PC-9 (cell line): ENCODE measurements at regions not wholly inside any gene's neighbourhood (a gene's known extent, or its start where the extent isn't known, plus 50 kb on each side); places are given as distances from the start of the nearest gene placed in this dataset.
"Not testable (repeated sequence)": the region's sequence is repeated elsewhere in the genome, so short reads cannot be mapped to it uniquely, and the experiment has no call there.

Experiments used
- BruUV-seq: library from RNA; stranded (reverse); fragments of 400-500 nt; replicated peaks from 2 replicates; lab custom pipeline; 2021; lab: Mats Ljungman, UMichigan
- CTCF ChIA-PET: fragments of 300-600 bp; sonication (Branson Sonifier 250); formaldehyde crosslinking; loops from one replicate; lab custom pipeline; 2022; ENCODE audit warnings: antibody characterized with exemption; lab: Charles Lee
- POLR2A ChIA-PET: fragments of 300-600 bp; sonication (Branson Sonifier 250); formaldehyde crosslinking; loops from one replicate; lab custom pipeline; 2022; ENCODE audit warnings: antibody characterized with exemption; ENCODE audit not compliant: unreplicated experiment; lab: Charles Lee
- DNase-seq, 2 experiments: peaks; one replicate each; pipeline versions ENCODE4 v3.0.0 to v3.0.0-alpha.2; 2015 to 2022; ENCODE audit warnings: mixed read lengths in 1 of 2
- H2AFZ ChIP-seq: fragments of 200-600 bp; sonication (generic); 2 replicates; pipeline ENCODE4 v1.8.1; 2017; ENCODE audit warnings: antibody characterized with exemption
- H3F3A ChIP-seq: fragments of 200-600 bp; sonication (generic); 2 replicates; pipeline ENCODE4 v1.8.1; 2017; ENCODE audit warnings: antibody characterized with exemption, mild to moderate bottlenecking, low read depth; ENCODE audit not compliant: insufficient read depth
- H3K27ac ChIP-seq: fragments of 200-600 bp; sonication (generic); 2 replicates; pipeline ENCODE4 v1.6.1; 2016; ENCODE audit warnings: mixed run types
- H3K27me3 ChIP-seq: fragments of 200-600 bp; sonication (generic); 2 replicates; pipeline ENCODE4 v1.6.1; 2016; ENCODE audit warnings: low read depth, mixed run types; ENCODE audit not compliant: insufficient read depth
- H3K36me3 ChIP-seq: fragments of 200-600 bp; sonication (generic); 2 replicates; pipeline ENCODE4 v1.6.1; 2016; ENCODE audit warnings: low read depth, mixed run types
- H3K4me1 ChIP-seq: fragments of 200-600 bp; sonication (generic); replicated peaks from 2 replicates; pipeline ENCODE4 v1.6.1; 2016; ENCODE audit warnings: mixed run types; ENCODE audit not compliant: insufficient read depth
- H3K4me2 ChIP-seq: fragments of 200-600 bp; sonication (generic); 2 replicates; pipeline ENCODE4 v1.6.1; 2017; ENCODE audit warnings: mixed run types
- H3K4me3 ChIP-seq: fragments of 200-600 bp; sonication (generic); 2 replicates; pipeline ENCODE4 v1.6.1; 2016; ENCODE audit warnings: mixed run types
- H3K79me2 ChIP-seq: fragments of 200-600 bp; sonication (generic); 2 replicates; pipeline ENCODE4 v1.6.1; 2017; ENCODE audit warnings: low read depth, mixed run types
- H3K9me2 ChIP-seq: fragments of 200-600 bp; sonication (generic); 2 replicates; pipeline ENCODE4 v1.8.1; 2017; ENCODE audit warnings: mild to moderate bottlenecking; ENCODE audit not compliant: insufficient read depth
- H3K9me3 ChIP-seq: fragments of 200-600 bp; sonication (generic); 2 replicates; pipeline ENCODE4 v1.8.1; 2016; ENCODE audit warnings: low read depth; ENCODE audit not compliant: insufficient read depth
- H4K20me1 ChIP-seq: fragments of 200-600 bp; sonication (generic); 2 replicates; pipeline ENCODE4 v1.8.1; 2017; ENCODE audit not compliant: insufficient read depth
- EZH2 ChIP-seq: fragments of 200-600 bp; sonication (generic); IDR thresholded peaks from 2 replicates; pipeline ENCODE4 v1.8.0; 2017; ENCODE audit warnings: antibody characterized with exemption, low read depth
- intact Hi-C: fragments of 100-400 bp; cut with micrococcal nuclease; formaldehyde crosslinking; loops from one replicate; pipeline ENCODE4 v1.10.0; 2022; ENCODE audit not compliant: unreplicated experiment
- TF ChIP-seq, protein P1 (sequence below): fragments of 200-600 bp; sonication (generic); conservative IDR thresholded peaks from 2 replicates; pipeline ENCODE4 v1.6.1; 2017; ENCODE audit warnings: mixed run types, antibody characterized with exemption, mild to moderate bottlenecking, moderate library complexity

DNA sequence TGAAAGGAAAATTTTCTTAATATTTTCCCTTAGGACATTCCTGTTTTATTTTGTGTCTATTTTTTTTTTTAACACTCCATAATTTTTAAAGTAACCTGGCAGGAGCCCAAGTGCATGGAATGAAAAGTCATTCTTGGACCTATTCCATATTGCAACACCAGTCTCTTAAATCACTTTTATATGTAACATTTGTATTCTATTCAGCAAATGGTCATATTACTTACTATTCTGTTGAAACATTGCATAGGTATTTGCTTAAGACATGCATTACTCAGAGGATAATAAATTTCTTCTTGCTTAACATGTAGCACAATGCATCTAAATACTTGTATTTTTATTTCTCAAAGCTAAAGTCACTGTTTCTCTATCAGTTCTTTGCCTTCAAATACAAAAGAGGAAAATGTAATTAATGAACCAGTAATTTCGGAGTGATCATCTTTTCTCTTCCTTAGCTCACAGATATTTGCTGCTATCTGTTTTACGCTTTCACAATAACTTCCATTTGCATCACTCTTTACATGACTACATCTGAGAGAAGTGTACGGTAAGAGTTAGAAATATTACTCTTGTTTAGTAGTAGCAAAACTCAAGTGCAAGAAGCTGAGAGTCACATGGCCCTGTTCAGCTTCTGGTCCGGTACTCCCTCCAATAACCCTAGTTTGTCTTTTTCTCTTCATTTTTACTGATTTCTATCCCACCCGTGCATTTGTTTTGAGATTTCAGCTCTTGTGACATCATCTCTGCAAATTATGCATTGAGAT lies 394.8 kb downstream of the USP25 start:
- DNase-seq, result peak in 1 of 2 experiments; percentile 36
- intact Hi-C loops, result no loop called here
- Histone ChIP-seq H3K36me3 (no peaks in the 10 kb centered on the region), H3K4me2 (no peak overlapping the region), H3K9me3 (no peaks in the 10 kb centered on the region), H3K27me3 (no peaks in the 10 kb centered on the region), H3K27ac (no peak overlapping the region), H3K4me3 (no peak overlapping the region), H3K4me1 (peaks cover 5% of the 10 kb centered on the region; the same call in 1 of the 2 replicates), H2AFZ (no peak overlapping the region), H3K9me2 (no peaks in the 10 kb centered on the region; the same call in 1 of the 2 replicates), H3K79me2 (no peaks in the 10 kb centered on the region), H4K20me1 (no peaks in the 10 kb centered on the region), H3F3A (no peaks in the 10 kb centered on the region)
- TF ChIP-seq EZH2, result no peak
- TF ChIP-seq, protein P1, sequence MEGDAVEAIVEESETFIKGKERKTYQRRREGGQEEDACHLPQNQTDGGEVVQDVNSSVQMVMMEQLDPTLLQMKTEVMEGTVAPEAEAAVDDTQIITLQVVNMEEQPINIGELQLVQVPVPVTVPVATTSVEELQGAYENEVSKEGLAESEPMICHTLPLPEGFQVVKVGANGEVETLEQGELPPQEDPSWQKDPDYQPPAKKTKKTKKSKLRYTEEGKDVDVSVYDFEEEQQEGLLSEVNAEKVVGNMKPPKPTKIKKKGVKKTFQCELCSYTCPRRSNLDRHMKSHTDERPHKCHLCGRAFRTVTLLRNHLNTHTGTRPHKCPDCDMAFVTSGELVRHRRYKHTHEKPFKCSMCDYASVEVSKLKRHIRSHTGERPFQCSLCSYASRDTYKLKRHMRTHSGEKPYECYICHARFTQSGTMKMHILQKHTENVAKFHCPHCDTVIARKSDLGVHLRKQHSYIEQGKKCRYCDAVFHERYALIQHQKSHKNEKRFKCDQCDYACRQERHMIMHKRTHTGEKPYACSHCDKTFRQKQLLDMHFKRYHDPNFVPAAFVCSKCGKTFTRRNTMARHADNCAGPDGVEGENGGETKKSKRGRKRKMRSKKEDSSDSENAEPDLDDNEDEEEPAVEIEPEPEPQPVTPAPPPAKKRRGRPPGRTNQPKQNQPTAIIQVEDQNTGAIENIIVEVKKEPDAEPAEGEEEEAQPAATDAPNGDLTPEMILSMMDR, result no peak
- BruUV-seq, result no TSS peak
- CTCF ChIA-PET, result no interaction called here
- POLR2A ChIA-PET, result no interaction called here

DNA sequence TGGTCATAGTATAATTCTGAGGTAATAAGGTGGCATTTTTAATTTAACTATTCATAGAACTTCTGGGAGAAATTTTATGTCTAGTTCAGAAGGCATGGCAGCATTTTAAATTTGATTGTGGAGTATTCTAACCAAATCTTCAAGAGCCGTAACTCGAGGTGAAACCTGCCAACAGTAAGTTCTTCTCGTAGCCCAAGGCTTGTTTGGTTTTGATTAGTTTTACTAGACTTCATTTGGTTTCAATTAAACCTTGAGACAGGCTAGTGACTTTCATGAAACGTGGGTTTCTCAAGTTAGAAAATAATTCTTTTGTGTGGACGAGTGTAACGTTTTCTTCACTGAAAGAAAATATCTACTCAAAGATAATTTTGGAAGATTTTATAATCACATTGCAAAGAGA lies 395.5 kb downstream of the USP25 start:
- Histone ChIP-seq H3K79me2 (no peaks in the 10 kb centered on the region), H3K36me3 (no peaks in the 10 kb centered on the region), H3K4me2 (no peak overlapping the region), H3K27ac (no peak overlapping the region), H4K20me1 (no peaks in the 10 kb centered on the region), H3K4me1 (peaks cover 5% of the 10 kb centered on the region; the same call in 1 of the 2 replicates), H3K4me3 (no peak overlapping the region), H3K27me3 (no peaks in the 10 kb centered on the region), H3K9me3 (no peaks in the 10 kb centered on the region), H2AFZ (no peak overlapping the region), H3F3A (no peaks in the 10 kb centered on the region), H3K9me2 (no peaks in the 10 kb centered on the region; the same call in 1 of the 2 replicates)
- no peak for TF ChIP-seq EZH2
- TF ChIP-seq, protein P1, result no peak
- BruUV-seq, result no TSS peak
- no peak for DNase-seq
- CTCF ChIA-PET, result no interaction called here
- POLR2A ChIA-PET, result no interaction called here
- intact Hi-C loops, result no loop called here

DNA sequence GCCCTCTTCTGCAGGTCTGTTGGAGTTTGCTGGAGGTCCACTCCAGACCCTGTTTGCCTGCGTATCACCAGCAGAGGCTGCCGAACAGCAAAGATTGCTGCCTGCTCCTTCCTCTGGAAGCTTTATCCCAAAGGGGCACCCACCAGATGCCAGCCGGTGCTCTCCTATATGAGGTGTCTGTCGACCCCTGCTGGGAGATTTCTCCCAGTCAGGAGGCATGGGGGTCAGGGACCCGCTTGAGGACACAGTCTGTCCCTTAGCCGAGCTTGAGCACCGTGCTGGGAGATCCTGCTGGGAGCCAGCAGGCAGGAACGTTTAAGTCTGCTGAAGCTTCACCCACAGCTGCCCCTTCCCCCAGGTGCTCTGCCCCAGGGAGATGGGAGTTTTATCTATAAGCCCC lies 402.7 kb downstream of the USP25 start:
- H3K27ac ChIP-seq, H4K20me1 ChIP-seq, H3K36me3 ChIP-seq, H2AFZ ChIP-seq, H3K79me2 ChIP-seq, H3K4me2 ChIP-seq, POLR2A ChIA-PET, BruUV-seq, H3K9me2 ChIP-seq, H3K27me3 ChIP-seq, H3K9me3 ChIP-seq, H3K4me3 ChIP-seq, CTCF ChIA-PET, H3K4me1 ChIP-seq, DNase-seq, H3F3A ChIP-seq, intact Hi-C loops: not testable (repeated sequence)

DNA sequence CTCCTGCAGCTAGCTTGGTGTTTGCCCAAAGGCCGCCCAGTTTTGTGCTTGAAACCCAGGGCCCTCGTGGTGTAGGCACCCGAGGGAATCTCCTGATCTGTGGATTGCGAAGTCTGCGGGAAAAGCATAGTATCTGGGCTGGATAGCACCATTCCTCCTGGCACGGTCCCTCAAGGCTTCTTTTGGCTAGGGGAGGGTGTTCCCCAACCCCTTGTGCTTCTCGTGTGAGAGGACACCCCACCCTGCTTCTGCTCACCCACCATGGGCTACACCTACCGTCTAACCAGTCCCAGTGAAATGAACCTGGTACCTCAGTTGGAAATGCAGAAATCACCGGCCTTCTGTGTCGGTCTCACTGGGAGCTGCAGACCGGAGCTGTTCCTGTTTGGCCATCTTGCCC lies 403.5 kb downstream of the USP25 start:
- POLR2A ChIA-PET, result no interaction called here
- CTCF ChIA-PET, result no interaction called here

More for the DNA sequence above, 403.5 kb downstream of the USP25 start:
- no peaks in the 10 kb centered on the region for H3K4me1 ChIP-seq
- BruUV-seq, result no TSS peak
- no peak overlapping the region for H2AFZ ChIP-seq
- no peak overlapping the region for H3K27ac ChIP-seq
- H3K27me3 ChIP-seq, result 0 out of 2 replicates have a peak, but pooled peaks cover 4% of the 10 kb centered on the region
- no peaks in the 10 kb centered on the region for H3K36me3 ChIP-seq
- intact Hi-C loops, result no loop called here
- no peak for DNase-seq
- no peaks in the 10 kb centered on the region for H3K9me2 ChIP-seq
- H3K79me2 ChIP-seq, result no peaks in the 10 kb centered on the region
- H3F3A ChIP-seq, result no peaks in the 10 kb centered on the region
- H3K9me3 ChIP-seq, result no peaks in the 10 kb centered on the region
- no peak for TF ChIP-seq EZH2
- no peaks in the 10 kb centered on the region for H4K20me1 ChIP-seq
- no peak overlapping the region for H3K4me3 ChIP-seq
- no peak overlapping the region for H3K4me2 ChIP-seq
